MM.1S (cell line): ENCODE measurements at regions not wholly inside any gene's neighbourhood (a gene's known extent, or its start where the extent isn't known, plus 50 kb on each side); places are given as distances from the start of the nearest gene placed in this dataset.

Experiments
- CTCF ChIP-seq: fragments of 300-600 bp; sonication (generic); IDR thresholded peaks from 2 replicates; pipeline ENCODE4 v1.5.1; 2016; ENCODE audit warnings: antibody characterized with exemption, low read length, mixed read lengths
- EZH2 ChIP-seq: fragments of 300-600 bp; sonication (generic); optimal IDR thresholded peaks from 2 replicates; pipeline ENCODE3; 2017; ENCODE audit warnings: low read depth, mild to moderate bottlenecking, antibody characterized with exemption, low read length, mixed read lengths

GRCh38 chr2:117702098-117702497 is 112.4 kb upstream of the DDX18 start:
- no peak for TF ChIP-seq CTCF
- TF ChIP-seq EZH2 = no peak
